Activated T-helper 1 cell treated with Interleukin-2 at 50 U/mL for 16 hours (primary cell): ENCODE measurements at regions not wholly inside any gene's neighbourhood (a gene's known extent, or its start where the extent isn't known, plus 50 kb on each side); places are given as distances from the start of the nearest gene placed in this dataset.
"Not testable (repeated sequence)": the region's sequence is repeated elsewhere in the genome, so short reads cannot be mapped to it uniquely, and the experiment has no call there.

ENCODE experiments used
- DNase-seq: peaks from one replicate; pipeline ENCODE4 v3.0.0-alpha.2; 2020; ENCODE audit warnings: low read depth

- DNase-seq = no peak
Measured at GRCh38 chr18:46179306-46179705, 75.1 kb downstream of the HAUS1 start.

- no peak for DNase-seq
Measured at GRCh38 chr18:46182633-46183358, 78.6 kb downstream of the HAUS1 start.

- not testable (repeated sequence) for DNase-seq
Measured at GRCh38 chr18:46184296-46184695, 80.1 kb downstream of the HAUS1 start.

- DNase-seq = no peak
Measured at GRCh38 chr18:46184727-46185126, 80.5 kb downstream of the HAUS1 start.

- DNase-seq = no peak
Measured at GRCh38 chr18:46190667-46191066, 86.5 kb downstream of the HAUS1 start.

GRCh38 chr18:46196627-46197243 is 92.5 kb downstream of the HAUS1 start:
- DNase-seq = no peak

GRCh38 chr18:46199515-46200147 is 95.4 kb downstream of the HAUS1 start:
- no peak for DNase-seq

GRCh38 chr18:46200178-46201055 is 96.2 kb downstream of the HAUS1 start:
- DNase-seq = not testable (repeated sequence)

GRCh38 chr18:46204143-46204542 is 100.0 kb downstream of the HAUS1 start:
- no peak for DNase-seq

- no peak for DNase-seq
Measured at GRCh38 chr18:46207985-46208384, 103.8 kb downstream of the HAUS1 start.

- DNase-seq = no peak
Measured at GRCh38 chr18:46209161-46209560, 105.0 kb downstream of the HAUS1 start.

- no peak for DNase-seq
Measured at GRCh38 chr18:46211816-46212215, 107.6 kb downstream of the HAUS1 start.

- DNase-seq = no peak
Measured at GRCh38 chr18:46212398-46212797, 108.2 kb downstream of the HAUS1 start.

- DNase-seq = no peak
Measured at GRCh38 chr18:46213295-46213694, 109.1 kb downstream of the HAUS1 start.

GRCh38 chr18:46214435-46214834 is 110.2 kb downstream of the HAUS1 start:
- DNase-seq = no peak

GRCh38 chr18:46215902-46216723 is 111.9 kb downstream of the HAUS1 start:
- DNase-seq = no peak

GRCh38 chr18:46220116-46220515 is 115.9 kb downstream of the HAUS1 start:
- DNase-seq = no peak

- no peak for DNase-seq
Measured at GRCh38 chr18:46222093-46222492, 117.9 kb downstream of the HAUS1 start.

- DNase-seq = no peak
Measured at GRCh38 chr18:46222710-46223360, 118.7 kb downstream of the HAUS1 start.

- no peak for DNase-seq
Measured at GRCh38 chr18:46224181-46224775, 120.1 kb downstream of the HAUS1 start.

GRCh38 chr18:46226461-46226860 is 122.3 kb downstream of the HAUS1 start:
- no peak for DNase-seq
